Liver (tissue), 3 donors: ENCODE measurements at regions not wholly inside any gene's neighbourhood (a gene's known extent, or its start where the extent isn't known, plus 50 kb on each side); places are given as distances from the start of the nearest gene placed in this dataset.

ENCODE experiments used
- ATF3 ChIP-seq: IDR thresholded peaks from 2 replicates; pipeline ENCODE4 v1.6.1; 2016; ENCODE audit warnings: antibody characterized with exemption
- CTCF ChIP-seq: fragments of 150-350 bp; IDR thresholded peaks from 2 replicates; pipeline ENCODE4 v1.5.1; 2017; ENCODE audit warnings: improper control_type of control experiment, low read depth, low read length; ENCODE audit not compliant: missing input control
- FOXA1 ChIP-seq: IDR thresholded peaks from 2 replicates; pipeline ENCODE4 v1.6.1; 2016; ENCODE audit warnings: antibody characterized with exemption
- HNF4G ChIP-seq: IDR thresholded peaks from 2 replicates; pipeline ENCODE4 v1.6.1; 2016; ENCODE audit warnings: antibody characterized with exemption
- JUND ChIP-seq, 2 donors: IDR thresholded peaks; 2 replicates each; pipeline ENCODE4 v1.6.1; 2016; ENCODE audit warnings: antibody characterized with exemption in 2 of 2
- MAX ChIP-seq: IDR thresholded peaks from 2 replicates; pipeline ENCODE4 v1.6.1; 2016; ENCODE audit warnings: antibody characterized with exemption
- RAD21 ChIP-seq, 2 donors: IDR thresholded peaks; 2 replicates each; pipeline ENCODE4 v1.6.1; 2016; ENCODE audit warnings: antibody characterized with exemption in 2 of 2, mild to moderate bottlenecking in 2 of 2
- REST ChIP-seq: IDR thresholded peaks from 2 replicates; pipeline ENCODE4 v1.6.1; 2016; ENCODE audit warnings: antibody characterized with exemption, mild to moderate bottlenecking
- SP1 ChIP-seq: IDR thresholded peaks from 2 replicates; pipeline ENCODE4 v1.6.1; 2018; ENCODE audit warnings: antibody characterized with exemption, mild to moderate bottlenecking
- TAF1 ChIP-seq: conservative IDR thresholded peaks from 2 replicates; pipeline ENCODE4 v1.6.1; 2016; ENCODE audit warnings: antibody characterized with exemption, mild to moderate bottlenecking
- YY1 ChIP-seq: IDR thresholded peaks from 2 replicates; pipeline ENCODE4 v1.6.1; 2016; ENCODE audit warnings: antibody characterized with exemption, mild to moderate bottlenecking
- donor health status: healthy.
- donor health status: healthy.

- TF ChIP-seq HNF4G, result no peak
- no peak for TF ChIP-seq YY1
- no peak for TF ChIP-seq JUND (IDR thresholded peaks at IDR 0.05)
- no peak for TF ChIP-seq CTCF
- TF ChIP-seq MAX, result no peak
- no peak for TF ChIP-seq SP1
- no peak for TF ChIP-seq REST
- no peak for TF ChIP-seq RAD21 (IDR thresholded peaks at IDR 0.05)
- no peak for TF ChIP-seq TAF1
- no peak for TF ChIP-seq ATF3
- no peak for TF ChIP-seq FOXA1
Measured at GRCh38 chr16:55125818-55126385, 195.2 kb downstream of the IRX5 start.
